IMR-90 (cell line): ENCODE measurements at regions not wholly inside any gene's neighbourhood (a gene's known extent, or its start where the extent isn't known, plus 50 kb on each side); places are given as distances from the start of the nearest gene placed in this dataset.

Source experiments
- ATAC-seq: fragments of 200-7000 bp; cut with Tn5 transposase; 2 replicates; pipeline ENCODE4 v1.9.1; 2020; ENCODE audit warnings: low read depth, mild to moderate bottlenecking, moderate library complexity
- BruUV-seq: library from RNA; stranded (reverse); fragments of 400-500 nt; replicated peaks from 2 replicates; lab custom pipeline; 2021; lab: Mats Ljungman, UMichigan
- CTCF ChIA-PET: fragments of 300-600 bp; formaldehyde crosslinking; extraction: SDS; loops from one replicate; lab custom pipeline; 2021; ENCODE audit warnings: antibody characterized with exemption; lab: Yijun Ruan, JAX
- POLR2A ChIA-PET: fragments of 300-600 bp; sonication (Branson Sonifier 250); formaldehyde crosslinking; loops from one replicate; lab custom pipeline; 2022; ENCODE audit warnings: antibody characterized with exemption; ENCODE audit not compliant: unreplicated experiment; lab: Charles Lee
- DNase-seq: peaks from one replicate; pipeline ENCODE4 v3.0.0; 2013
- H2AFZ ChIP-seq: replicated peaks from 2 replicates; pipeline ENCODE3; 2013; ENCODE audit warnings: low read length, mild to moderate bottlenecking; ENCODE audit not compliant: poor library complexity
- H2AK5ac ChIP-seq: 2 replicates; pipeline ENCODE4 v1.6.1; 2013; ENCODE audit warnings: low read depth, low read length, inconsistent platforms
- H2AK9ac ChIP-seq: replicated peaks from 2 replicates; pipeline ENCODE3; 2013; ENCODE audit warnings: mild to moderate bottlenecking, low read depth, low read length, moderate library complexity; ENCODE audit not compliant: poor library complexity
- H2BK120ac ChIP-seq: 2 replicates; pipeline ENCODE4 v1.6.1; 2013; ENCODE audit warnings: low read depth, low read length, inconsistent platforms
- H2BK15ac ChIP-seq: 3 replicates; pipeline ENCODE4 v1.6.1; 2013; ENCODE audit warnings: low read depth, low read length, inconsistent platforms
- H2BK20ac ChIP-seq: 2 replicates; pipeline ENCODE4 v1.6.1; 2013; ENCODE audit warnings: low read depth, mild to moderate bottlenecking, inconsistent platforms, low read length, moderate library complexity
- H2BK5ac ChIP-seq: 2 replicates; pipeline ENCODE4 v1.6.1; 2013; ENCODE audit warnings: mild to moderate bottlenecking, low read depth, low read length, inconsistent platforms; ENCODE audit not compliant: poor library complexity, severe bottlenecking
- H3K14ac ChIP-seq: replicated peaks from 2 replicates; pipeline ENCODE4 v1.6.1; 2013; ENCODE audit warnings: low read depth, low read length, inconsistent platforms
- H3K18ac ChIP-seq: 2 replicates; pipeline ENCODE4 v1.6.1; 2013; ENCODE audit warnings: low read depth, low read length, control low read depth
- H3K23ac ChIP-seq: 2 replicates; pipeline ENCODE4 v1.6.1; 2013; ENCODE audit warnings: low read depth, low read length, inconsistent platforms
- H3K27ac ChIP-seq: 2 replicates; pipeline ENCODE4 v1.5.1; 2013; ENCODE audit warnings: mild to moderate bottlenecking, control low read depth, low read length; ENCODE audit not compliant: insufficient read depth
- H3K27me3 ChIP-seq: 2 replicates; pipeline ENCODE4 v1.6.1; 2013; ENCODE audit warnings: low read length; ENCODE audit not compliant: control insufficient read depth, insufficient read depth
- H3K36me3 ChIP-seq: 2 replicates; pipeline ENCODE4 v1.6.1; 2013; ENCODE audit warnings: low read length, mixed read lengths; ENCODE audit not compliant: control insufficient read depth, insufficient read depth
- H3K4ac ChIP-seq: 2 replicates; pipeline ENCODE4 v1.6.1; 2013; ENCODE audit warnings: low read depth, low read length, inconsistent platforms
- H3K4me1 ChIP-seq: 2 replicates; pipeline ENCODE4 v1.6.1; 2013; ENCODE audit warnings: low read length, mixed read lengths; ENCODE audit not compliant: control insufficient read depth, insufficient read depth
- H3K4me2 ChIP-seq: 2 replicates; pipeline ENCODE4 v1.6.1; 2013; ENCODE audit warnings: low read depth, mild to moderate bottlenecking, control low read depth, low read length, moderate library complexity
- H3K4me3 ChIP-seq: 2 replicates; pipeline ENCODE4 v1.5.1; 2013; ENCODE audit warnings: low read depth, mild to moderate bottlenecking, control low read depth, low read length, moderate library complexity; ENCODE audit not compliant: insufficient read depth
- H3K56ac ChIP-seq: 2 replicates; pipeline ENCODE4 v1.6.1; 2013; ENCODE audit warnings: low read length, inconsistent platforms; ENCODE audit not compliant: insufficient read depth; ENCODE audit errors: extremely low read depth
- H3K79me1 ChIP-seq, 2 experiments: 2 replicates each; pipeline ENCODE4 v1.6.1; 2013; ENCODE audit warnings: low read length in 2 of 2, inconsistent platforms in 1 of 2, low read depth in 1 of 2
- H3K9ac ChIP-seq: 2 replicates; pipeline ENCODE4 v1.6.1; 2013; ENCODE audit warnings: low read depth, low read length, control low read depth
- H3K9me1 ChIP-seq: 2 replicates; pipeline ENCODE4 v1.6.1; 2013; ENCODE audit warnings: low read length, inconsistent platforms; ENCODE audit not compliant: insufficient read depth
- H3K9me3 ChIP-seq: 2 replicates; pipeline ENCODE4 v1.6.1; 2013; ENCODE audit warnings: low read length; ENCODE audit not compliant: control insufficient read depth, insufficient read depth
- H4K20me1 ChIP-seq: 2 replicates; pipeline ENCODE4 v1.6.1; 2013; ENCODE audit warnings: low read length, inconsistent platforms; ENCODE audit not compliant: insufficient read depth
- H4K5ac ChIP-seq: 2 replicates; pipeline ENCODE4 v1.6.1; 2013; ENCODE audit warnings: mild to moderate bottlenecking, low read depth, low read length, control low read depth
- H4K8ac ChIP-seq, 2 experiments: 2 replicates each; pipeline ENCODE4 v1.6.1; 2013; ENCODE audit warnings: low read depth in 2 of 2, low read length in 2 of 2, control low read depth in 1 of 2, inconsistent platforms in 1 of 2
- H4K91ac ChIP-seq: 2 replicates; pipeline ENCODE4 v1.6.1; 2013; ENCODE audit warnings: low read depth, low read length, inconsistent platforms; ENCODE audit not compliant: insufficient read depth
- BHLHE40 ChIP-seq: fragments of 150-350 bp; IDR thresholded peaks from 2 replicates; pipeline ENCODE4 v1.6.1; 2016; ENCODE audit warnings: mild to moderate bottlenecking, low read depth, low read length
- CEBPB ChIP-seq: IDR thresholded peaks from 2 replicates; pipeline ENCODE4 v1.6.1; 2012; ENCODE audit warnings: low read depth, low read length, improper control_type of control experiment
- CHD1 ChIP-seq: IDR thresholded peaks from 2 replicates; pipeline ENCODE4 v1.6.1; 2012; ENCODE audit warnings: low read depth, low read length, improper control_type of control experiment
- FOS ChIP-seq: fragments of 150-350 bp; IDR thresholded peaks from 2 replicates; pipeline ENCODE4 v1.6.1; 2016; ENCODE audit warnings: low read depth, low read length
- MAFK ChIP-seq: IDR thresholded peaks from 2 replicates; pipeline ENCODE4 v1.6.1; 2012; ENCODE audit warnings: low read depth, low read length, improper control_type of control experiment
- MAZ ChIP-seq: IDR thresholded peaks from 2 replicates; pipeline ENCODE4 v1.6.1; 2012; ENCODE audit warnings: low read depth, mild to moderate bottlenecking, low read length, improper control_type of control experiment, moderate library complexity, borderline replicate concordance
- MXI1 ChIP-seq: IDR thresholded peaks from 2 replicates; pipeline ENCODE4 v1.6.1; 2012; ENCODE audit warnings: low read depth, mild to moderate bottlenecking, low read length, moderate library complexity, borderline replicate concordance
- NFE2L2 ChIP-seq: fragments of 150-350 bp; IDR thresholded peaks from 2 replicates; pipeline ENCODE4 v1.6.1; 2016; ENCODE audit warnings: low read depth, mild to moderate bottlenecking, low read length
- POLR2A ChIP-seq: IDR thresholded peaks from 2 replicates; pipeline ENCODE4 v1.6.1; 2012; ENCODE audit warnings: mild to moderate bottlenecking, low read depth, low read length
- RAD21 ChIP-seq: IDR thresholded peaks from 2 replicates; pipeline ENCODE4 v1.6.1; 2012; ENCODE audit warnings: low read length, improper control_type of control experiment
- RCOR1 ChIP-seq: IDR thresholded peaks from 2 replicates; pipeline ENCODE4 v1.6.1; 2012; ENCODE audit warnings: mild to moderate bottlenecking, low read length, improper control_type of control experiment; ENCODE audit not compliant: insufficient replicate concordance
- RFX5 ChIP-seq: IDR thresholded peaks from 2 replicates; pipeline ENCODE4 v1.8.0; 2012; ENCODE audit warnings: low read depth, mild to moderate bottlenecking, low read length, moderate library complexity
- SMC3 ChIP-seq: fragments of 150-350 bp; IDR thresholded peaks from 2 replicates; pipeline ENCODE4 v1.6.1; 2016; ENCODE audit warnings: low read depth, mild to moderate bottlenecking, antibody characterized with exemption, low read length, moderate library complexity
- WGBS, 2 experiments: methylation state at CpG; one replicate each; pipeline versions ENCODE4 v1.1.5 to v1.1.7; 2013; ENCODE audit warnings: missing lambda C conversion rate in 2 of 2; ENCODE audit not compliant: insufficient read length in 1 of 2; ENCODE audit errors: extremely low coverage in 2 of 2; 5-methylcytosine and 5-hydroxymethylcytosine counted together
- dilution Hi-C: fragments of 300-500 bp; cut with HindIII; formaldehyde crosslinking; loops from one replicate; pipeline ENCODE4 v1.14.3; 2018; ENCODE audit warnings: low sequenced_read_pairs; ENCODE audit not compliant: unreplicated experiment
- in situ Hi-C: fragments of 300-500 bp; cut with MboI; formaldehyde crosslinking; loops from 3 replicates; pipeline ENCODE4 v1.14.3; 2019; ENCODE audit warnings: low sequenced_read_pairs, inconsistent platforms, mixed read lengths
- intact Hi-C: fragments of 100-400 bp; cut with micrococcal nuclease; formaldehyde crosslinking; loops from 2 replicates; pipeline ENCODE4 v1.10.0; 2022
- TF ChIP-seq, protein P1 (sequence below): conservative IDR thresholded peaks from 2 replicates; pipeline ENCODE4 v1.5.1; 2012; ENCODE audit warnings: mild to moderate bottlenecking, low read depth, low read length, improper control_type of control experiment
- TF ChIP-seq, protein P2 (sequence below): fragments of 150-350 bp; IDR thresholded peaks from 2 replicates; pipeline ENCODE4 v1.6.1; 2017; ENCODE audit warnings: mild to moderate bottlenecking, antibody characterized with exemption, low read length, low read depth
- TF ChIP-seq, protein P3 (sequence below): fragments of 150-350 bp; IDR thresholded peaks from 2 replicates; pipeline ENCODE4 v1.6.1; 2016; ENCODE audit warnings: low read depth, mild to moderate bottlenecking, low read length, moderate library complexity, borderline replicate concordance

DNA sequence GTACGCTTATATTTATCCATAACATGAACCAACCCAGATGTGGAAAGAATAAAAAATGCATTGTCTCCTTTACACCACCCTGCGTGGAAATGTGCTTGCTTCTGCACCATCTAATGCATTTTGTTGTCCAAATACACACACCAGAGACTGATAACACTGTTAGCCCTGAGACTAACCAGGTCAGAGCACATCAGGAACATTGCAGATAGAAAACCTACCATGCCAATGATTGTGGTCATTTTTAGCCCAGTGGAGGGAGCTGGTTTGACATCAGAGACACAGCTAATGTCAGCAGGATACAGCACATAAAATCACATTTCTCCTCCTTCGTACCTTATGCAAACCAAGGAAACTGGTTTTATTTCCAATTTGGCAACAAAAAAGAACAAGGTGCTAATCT, 528.7 kb downstream of the DOK5 start:
- intact Hi-C loops = no loop called here
- no peak for ATAC-seq
- Histone ChIP-seq H3K9ac (no peak overlapping the region), H2BK15ac (no peak overlapping the region), H3K14ac (no peak overlapping the region), H2BK20ac (no peak overlapping the region), H3K79me1 (no peaks in the 10 kb centered on the region), H3K27me3 (no peaks in the 10 kb centered on the region), H3K36me3 (no peaks in the 10 kb centered on the region), H4K20me1 (no peaks in the 10 kb centered on the region), H2AK9ac (no peak overlapping the region), H3K4me2 (no peak overlapping the region), H3K9me3 (peaks cover 3% of the 10 kb centered on the region), H3K4me3 (no peak overlapping the region), H3K18ac (no peak overlapping the region), H4K91ac (no peak overlapping the region), H2AFZ (no peak overlapping the region), H3K4ac (no peak overlapping the region), H2AK5ac (no peak overlapping the region), H4K5ac (no peak overlapping the region), H2BK5ac (no peak overlapping the region), H2BK120ac (no peak overlapping the region), H3K56ac (no peak overlapping the region), H3K23ac (no peak overlapping the region), H3K9me1 (no peaks in the 10 kb centered on the region), H4K8ac (no peak overlapping the region), H3K27ac (no peak overlapping the region), H3K4me1 (no peaks in the 10 kb centered on the region)
- dilution Hi-C loops = no loop called here
- TF ChIP-seq, protein P1, sequence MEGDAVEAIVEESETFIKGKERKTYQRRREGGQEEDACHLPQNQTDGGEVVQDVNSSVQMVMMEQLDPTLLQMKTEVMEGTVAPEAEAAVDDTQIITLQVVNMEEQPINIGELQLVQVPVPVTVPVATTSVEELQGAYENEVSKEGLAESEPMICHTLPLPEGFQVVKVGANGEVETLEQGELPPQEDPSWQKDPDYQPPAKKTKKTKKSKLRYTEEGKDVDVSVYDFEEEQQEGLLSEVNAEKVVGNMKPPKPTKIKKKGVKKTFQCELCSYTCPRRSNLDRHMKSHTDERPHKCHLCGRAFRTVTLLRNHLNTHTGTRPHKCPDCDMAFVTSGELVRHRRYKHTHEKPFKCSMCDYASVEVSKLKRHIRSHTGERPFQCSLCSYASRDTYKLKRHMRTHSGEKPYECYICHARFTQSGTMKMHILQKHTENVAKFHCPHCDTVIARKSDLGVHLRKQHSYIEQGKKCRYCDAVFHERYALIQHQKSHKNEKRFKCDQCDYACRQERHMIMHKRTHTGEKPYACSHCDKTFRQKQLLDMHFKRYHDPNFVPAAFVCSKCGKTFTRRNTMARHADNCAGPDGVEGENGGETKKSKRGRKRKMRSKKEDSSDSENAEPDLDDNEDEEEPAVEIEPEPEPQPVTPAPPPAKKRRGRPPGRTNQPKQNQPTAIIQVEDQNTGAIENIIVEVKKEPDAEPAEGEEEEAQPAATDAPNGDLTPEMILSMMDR = no peak
- TF ChIP-seq CHD1 = no peak
- no peak for TF ChIP-seq BHLHE40
- no peak for TF ChIP-seq NFE2L2
- no peak for TF ChIP-seq RAD21
- no peak for TF ChIP-seq RCOR1
- no peak for TF ChIP-seq CEBPB
- no peak for TF ChIP-seq MAZ
- TF ChIP-seq POLR2A = no peak
- TF ChIP-seq, protein P2, sequence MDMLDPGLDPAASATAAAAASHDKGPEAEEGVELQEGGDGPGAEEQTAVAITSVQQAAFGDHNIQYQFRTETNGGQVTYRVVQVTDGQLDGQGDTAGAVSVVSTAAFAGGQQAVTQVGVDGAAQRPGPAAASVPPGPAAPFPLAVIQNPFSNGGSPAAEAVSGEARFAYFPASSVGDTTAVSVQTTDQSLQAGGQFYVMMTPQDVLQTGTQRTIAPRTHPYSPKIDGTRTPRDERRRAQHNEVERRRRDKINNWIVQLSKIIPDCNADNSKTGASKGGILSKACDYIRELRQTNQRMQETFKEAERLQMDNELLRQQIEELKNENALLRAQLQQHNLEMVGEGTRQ = no peak
- TF ChIP-seq MAFK = no peak
- TF ChIP-seq RFX5 = no peak
- no peak for TF ChIP-seq MXI1
- TF ChIP-seq SMC3 = no peak
- no peak for TF ChIP-seq FOS
- TF ChIP-seq, protein P3, sequence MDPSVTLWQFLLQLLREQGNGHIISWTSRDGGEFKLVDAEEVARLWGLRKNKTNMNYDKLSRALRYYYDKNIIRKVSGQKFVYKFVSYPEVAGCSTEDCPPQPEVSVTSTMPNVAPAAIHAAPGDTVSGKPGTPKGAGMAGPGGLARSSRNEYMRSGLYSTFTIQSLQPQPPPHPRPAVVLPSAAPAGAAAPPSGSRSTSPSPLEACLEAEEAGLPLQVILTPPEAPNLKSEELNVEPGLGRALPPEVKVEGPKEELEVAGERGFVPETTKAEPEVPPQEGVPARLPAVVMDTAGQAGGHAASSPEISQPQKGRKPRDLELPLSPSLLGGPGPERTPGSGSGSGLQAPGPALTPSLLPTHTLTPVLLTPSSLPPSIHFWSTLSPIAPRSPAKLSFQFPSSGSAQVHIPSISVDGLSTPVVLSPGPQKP = no peak
- BruUV-seq = no TSS peak
- DNase-seq = no peak
- ChIA-PET CTCF (no interaction called here), POLR2A (no interaction called here)
- in situ Hi-C loops = no loop called here
- WGBS, 2 experiments = no CpG with 5 or more reads among the region's 3 CpGs
